GM12891 (cell line): ENCODE measurements at regions not wholly inside any gene's neighbourhood (a gene's known extent, or its start where the extent isn't known, plus 50 kb on each side); places are given as distances from the start of the nearest gene placed in this dataset.

Experiments used
- POLR2A ChIP-seq: IDR thresholded peaks from 2 replicates; pipeline ENCODE4 v1.6.1; 2011; ENCODE audit warnings: low read depth, low read length, control low read depth
- POLR2AphosphoS5 ChIP-seq: IDR thresholded peaks from 2 replicates; pipeline ENCODE4 v1.6.1; 2011; ENCODE audit warnings: low read depth, low read length, control low read depth
- SPI1 ChIP-seq: IDR thresholded peaks from 2 replicates; pipeline ENCODE4 v1.6.1; 2011; ENCODE audit warnings: low read depth, low read length, control low read depth
- TAF1 ChIP-seq: IDR thresholded peaks from 2 replicates; pipeline ENCODE4 v1.6.1; 2011; ENCODE audit warnings: low read depth, low read length, control low read depth

- no peak for TF ChIP-seq POLR2A
- no peak for TF ChIP-seq POLR2AphosphoS5
- no peak for TF ChIP-seq SPI1
- no peak for TF ChIP-seq TAF1
Measured at GRCh38 chr6:71080826-71081225, 124.0 kb upstream of the B3GAT2 start.
